H9 (cell line): ENCODE measurements at regions not wholly inside any gene's neighbourhood (a gene's known extent, or its start where the extent isn't known, plus 50 kb on each side); places are given as distances from the start of the nearest gene placed in this dataset.
"Not testable (repeated sequence)": the region's sequence is repeated elsewhere in the genome, so short reads cannot be mapped to it uniquely, and the experiment has no call there.

Experiments used
- DNase-seq: peaks from one replicate; pipeline ENCODE4 v3.0.0-alpha.2; 2017
- H2AFZ ChIP-seq: one replicate; pipeline ENCODE4 v1.6.1; 2013; ENCODE audit warnings: mild to moderate bottlenecking, low read length, control low read depth, moderate library complexity
- H2AK5ac ChIP-seq: 2 replicates; pipeline ENCODE4 v1.6.1; 2013; ENCODE audit warnings: low read length, control low read depth, mixed read lengths; ENCODE audit not compliant: insufficient read length
- H2BK120ac ChIP-seq: one replicate; pipeline ENCODE4 v1.6.1; 2013; ENCODE audit warnings: low read depth, mild to moderate bottlenecking, low read length, control low read depth, inconsistent platforms; ENCODE audit not compliant: poor library complexity, severe bottlenecking
- H2BK12ac ChIP-seq: 2 replicates; pipeline ENCODE4 v1.6.1; 2013; ENCODE audit warnings: low read length, control low read depth, mixed read lengths, low read depth; ENCODE audit not compliant: insufficient read length
- H2BK15ac ChIP-seq: 2 replicates; pipeline ENCODE4 v1.6.1; 2013; ENCODE audit warnings: low read depth, low read length, control low read depth
- H2BK20ac ChIP-seq: one replicate; pipeline ENCODE4 v1.6.1; 2013; ENCODE audit warnings: low read depth, mild to moderate bottlenecking, low read length, control low read depth, inconsistent platforms; ENCODE audit not compliant: poor library complexity, severe bottlenecking
- H2BK5ac ChIP-seq: 2 replicates; pipeline ENCODE4 v1.6.1; 2013; ENCODE audit warnings: low read length, control low read depth, mixed read lengths; ENCODE audit not compliant: insufficient read length
- H3K14ac ChIP-seq: 2 replicates; pipeline ENCODE4 v1.6.1; 2013; ENCODE audit warnings: low read length, control low read depth; ENCODE audit not compliant: insufficient read depth
- H3K18ac ChIP-seq: 2 replicates; pipeline ENCODE4 v1.6.1; 2013; ENCODE audit warnings: low read depth, mild to moderate bottlenecking, mixed read lengths, low read length, control low read depth; ENCODE audit not compliant: insufficient read length
- H3K23ac ChIP-seq: 2 replicates; pipeline ENCODE4 v1.6.1; 2013; ENCODE audit warnings: low read length, control low read depth, mixed read lengths, low read depth; ENCODE audit not compliant: insufficient read length
- H3K23me2 ChIP-seq: 2 replicates; pipeline ENCODE4 v1.6.1; 2013; ENCODE audit warnings: low read depth, mild to moderate bottlenecking, mixed read lengths, low read length, control low read depth; ENCODE audit not compliant: insufficient read length, poor library complexity, severe bottlenecking
- H3K27ac ChIP-seq: 2 replicates; pipeline ENCODE4 v1.5.1; 2013; ENCODE audit warnings: low read length, control low read depth, mixed read lengths, low read depth; ENCODE audit not compliant: insufficient read length
- H3K27me3 ChIP-seq: 2 replicates; pipeline ENCODE4 v1.6.1; 2013; ENCODE audit warnings: low read length, control low read depth, inconsistent platforms; ENCODE audit not compliant: insufficient read depth
- H3K4ac ChIP-seq: 2 replicates; pipeline ENCODE4 v1.6.1; 2013; ENCODE audit warnings: low read depth, mild to moderate bottlenecking, control low read depth, inconsistent platforms, low read length, moderate library complexity
- H3K4me1 ChIP-seq: 2 replicates; pipeline ENCODE4 v1.6.1; 2013; ENCODE audit warnings: low read length, control low read depth, inconsistent platforms; ENCODE audit not compliant: insufficient read depth
- H3K4me2 ChIP-seq: 2 replicates; pipeline ENCODE4 v1.6.1; 2013; ENCODE audit warnings: low read length, control low read depth, mixed read lengths; ENCODE audit not compliant: insufficient read length, insufficient read depth
- H3K56ac ChIP-seq: 2 replicates; pipeline ENCODE4 v1.6.1; 2013; ENCODE audit warnings: low read depth, mild to moderate bottlenecking, mixed read lengths, low read length, control low read depth; ENCODE audit not compliant: insufficient read length
- H3K79me1 ChIP-seq: 2 replicates; pipeline ENCODE4 v1.6.1; 2013; ENCODE audit warnings: low read depth, mild to moderate bottlenecking, moderate library complexity, low read length, control low read depth, inconsistent platforms; ENCODE audit not compliant: insufficient read depth, poor library complexity, severe bottlenecking
- H3K79me2 ChIP-seq: 2 replicates; pipeline ENCODE4 v1.6.1; 2013; ENCODE audit warnings: low read length, control low read depth, inconsistent platforms; ENCODE audit not compliant: insufficient read depth
- H3K9ac ChIP-seq: 2 replicates; pipeline ENCODE4 v1.6.1; 2013; ENCODE audit warnings: low read length, control low read depth, mixed read lengths; ENCODE audit not compliant: insufficient read length; ENCODE audit errors: extremely low read depth
- H3K9me3 ChIP-seq: one replicate; pipeline ENCODE4 v1.6.1; 2013; ENCODE audit warnings: low read depth, low read length, inconsistent platforms; ENCODE audit not compliant: control insufficient read depth
- H3T11ph ChIP-seq: one replicate; pipeline ENCODE4 v1.6.1; 2013; ENCODE audit warnings: mild to moderate bottlenecking, low read length, control low read depth, inconsistent platforms
- H4K20me1 ChIP-seq: one replicate; pipeline ENCODE4 v1.6.1; 2013; ENCODE audit not compliant: control insufficient read depth, insufficient read length, insufficient read depth
- H4K5ac ChIP-seq: 2 replicates; pipeline ENCODE4 v1.6.1; 2013; ENCODE audit warnings: low read depth, mild to moderate bottlenecking, mixed read lengths, low read length, control low read depth; ENCODE audit not compliant: insufficient read length
- H4K8ac ChIP-seq: replicated peaks from 2 replicates; pipeline ENCODE4 v1.6.1; 2013; ENCODE audit warnings: low read length, control low read depth, mixed read lengths, low read depth; ENCODE audit not compliant: insufficient read length
- H4K91ac ChIP-seq: 2 replicates; pipeline ENCODE4 v1.6.1; 2013; ENCODE audit warnings: low read depth, mild to moderate bottlenecking, moderate library complexity, mixed read lengths, low read length, control low read depth; ENCODE audit not compliant: insufficient read length
- H3K27ac Mint-ChIP-seq, 3 experiments: 2 replicates in 2 of 3; 3 replicates in 1 of 3; pipeline ENCODE4 v1.8.0; 2020 to 2021; ENCODE audit warnings: mixed read lengths in 3 of 3, mild to moderate bottlenecking in 1 of 3, moderate library complexity in 1 of 3
- H3K27me3 Mint-ChIP-seq: 2 replicates; pipeline ENCODE4 v1.8.0; 2021; ENCODE audit warnings: low read depth, mild to moderate bottlenecking, moderate library complexity, mixed read lengths
- H3K36me3 Mint-ChIP-seq, 3 experiments: 2 replicates in 2 of 3; 3 replicates in 1 of 3; pipeline ENCODE4 v1.8.0; 2020 to 2021; ENCODE audit warnings: low read depth in 3 of 3, mixed read lengths in 3 of 3; ENCODE audit not compliant: insufficient read depth in 1 of 3
- H3K4me1 Mint-ChIP-seq, 2 experiments: 2 replicates each; pipeline ENCODE4 v1.8.0; 2020; ENCODE audit warnings: mixed read lengths in 2 of 2
- H3K4me3 Mint-ChIP-seq, 2 experiments: 2 replicates in 1 of 2; 3 replicates in 1 of 2; pipeline ENCODE4 v1.8.0; 2020 to 2021; ENCODE audit warnings: mild to moderate bottlenecking in 2 of 2, mixed read lengths in 2 of 2, moderate library complexity in 1 of 2
- H3K9me3 Mint-ChIP-seq, 2 experiments: 2 replicates in 1 of 2; 3 replicates in 1 of 2; pipeline ENCODE4 v1.8.0; 2020; ENCODE audit warnings: mild to moderate bottlenecking in 2 of 2, mixed read lengths in 2 of 2, moderate library complexity in 1 of 2
- WGBS: extraction: QIAGEN DNeasy Blood & Tissue Kit; methylation state at CpG from one replicate; pipeline ENCODE4 v1.1.7; 2013; ENCODE audit warnings: missing lambda C conversion rate, low lambda C conversion rate, mixed read lengths; ENCODE audit not compliant: insufficient read length; ENCODE audit errors: extremely low coverage; 5-methylcytosine and 5-hydroxymethylcytosine counted together
- TF ChIP-seq, protein P1 (sequence below): fragments of 200-600 bp; sonication (generic); conservative IDR thresholded peaks from 3 replicates; pipeline ENCODE4 v1.8.0; 2021; ENCODE audit warnings: antibody characterized with exemption, mild to moderate bottlenecking

DNA sequence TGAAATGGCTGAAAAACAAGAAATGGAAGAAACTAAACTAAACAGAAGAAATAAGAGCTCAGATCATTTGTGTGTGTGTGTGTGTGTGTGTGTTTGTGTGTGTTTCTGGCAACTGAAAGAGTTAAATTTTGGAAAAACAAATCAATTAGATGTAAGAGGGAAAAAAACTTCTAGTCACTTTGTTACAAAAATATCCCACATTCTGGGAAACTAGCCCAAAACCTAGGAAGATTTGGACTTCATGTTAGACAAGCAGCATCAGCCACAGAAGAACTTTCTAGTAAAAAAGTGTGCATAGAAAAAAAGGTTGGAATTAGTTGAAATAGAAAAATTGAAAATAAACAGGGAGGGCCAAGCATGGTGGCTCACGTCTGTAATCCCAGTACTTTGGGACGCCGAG, 111.6 kb upstream of the PRKG2 start:
- Mint-ChIP-seq H3K27ac (no peak overlapping the region), H3K27me3 (peaks cover 2% of the 10 kb centered on the region), H3K4me1 (no peaks in the 10 kb centered on the region), H3K9me3 (peaks cover 2 to 7% of the 10 kb centered on the region in 2 experiments; a peak in 2 of 5 replicates), H3K36me3 (no peaks in the 10 kb centered on the region; a peak in 1 of 7 replicates), H3K4me3 (no peak overlapping the region)
- Histone ChIP-seq H4K91ac (no peak overlapping the region), H3K23me2 (no peaks in the 10 kb centered on the region), H3K9me3 (no peaks in the 10 kb centered on the region), H2BK15ac (no peak overlapping the region), H3K27ac (no peak overlapping the region), H2AK5ac (no peak overlapping the region), H3K4ac (no peak overlapping the region), H3K79me2 (no peaks in the 10 kb centered on the region), H3T11ph (no peak overlapping the region), H3K79me1 (no peaks in the 10 kb centered on the region), H3K9ac (no peak overlapping the region), H3K4me1 (no peaks in the 10 kb centered on the region), H3K56ac (no peak overlapping the region), H4K8ac (no peak overlapping the region), H2BK5ac (no peak overlapping the region), H3K4me2 (no peak overlapping the region), H2BK120ac (no peak overlapping the region), H3K27me3 (no peaks in the 10 kb centered on the region), H2BK20ac (no peak overlapping the region), H3K23ac (no peak overlapping the region), H3K14ac (no peak overlapping the region), H4K5ac (no peak overlapping the region), H2BK12ac (no peak overlapping the region), H2AFZ (no peak overlapping the region), H4K20me1 (no peaks in the 10 kb centered on the region), H3K18ac (no peak overlapping the region)
- no CpG with 5 or more reads among the region's 3 CpGs for WGBS
- no peak for DNase-seq
- TF ChIP-seq, protein P1, sequence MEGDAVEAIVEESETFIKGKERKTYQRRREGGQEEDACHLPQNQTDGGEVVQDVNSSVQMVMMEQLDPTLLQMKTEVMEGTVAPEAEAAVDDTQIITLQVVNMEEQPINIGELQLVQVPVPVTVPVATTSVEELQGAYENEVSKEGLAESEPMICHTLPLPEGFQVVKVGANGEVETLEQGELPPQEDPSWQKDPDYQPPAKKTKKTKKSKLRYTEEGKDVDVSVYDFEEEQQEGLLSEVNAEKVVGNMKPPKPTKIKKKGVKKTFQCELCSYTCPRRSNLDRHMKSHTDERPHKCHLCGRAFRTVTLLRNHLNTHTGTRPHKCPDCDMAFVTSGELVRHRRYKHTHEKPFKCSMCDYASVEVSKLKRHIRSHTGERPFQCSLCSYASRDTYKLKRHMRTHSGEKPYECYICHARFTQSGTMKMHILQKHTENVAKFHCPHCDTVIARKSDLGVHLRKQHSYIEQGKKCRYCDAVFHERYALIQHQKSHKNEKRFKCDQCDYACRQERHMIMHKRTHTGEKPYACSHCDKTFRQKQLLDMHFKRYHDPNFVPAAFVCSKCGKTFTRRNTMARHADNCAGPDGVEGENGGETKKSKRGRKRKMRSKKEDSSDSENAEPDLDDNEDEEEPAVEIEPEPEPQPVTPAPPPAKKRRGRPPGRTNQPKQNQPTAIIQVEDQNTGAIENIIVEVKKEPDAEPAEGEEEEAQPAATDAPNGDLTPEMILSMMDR: no peak

DNA sequence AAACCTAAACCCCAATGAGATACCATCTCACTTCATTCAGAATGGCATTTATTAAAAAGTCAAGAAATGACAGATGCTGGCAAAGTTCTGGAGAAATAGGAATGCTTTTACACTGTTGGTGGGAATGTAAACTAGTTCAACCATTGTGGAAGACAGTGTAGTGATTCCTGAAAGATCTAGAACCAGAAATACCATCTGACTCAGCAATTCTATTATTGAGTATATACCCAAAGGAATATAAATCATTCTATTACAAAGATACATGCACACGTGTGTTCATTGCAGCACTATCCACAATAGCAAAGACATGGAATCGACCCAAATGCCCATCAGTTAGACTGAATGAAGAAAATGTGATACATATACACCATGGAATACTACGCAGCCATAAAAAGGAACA, 109.6 kb upstream of the PRKG2 start:
- DNase-seq, H3K23me2 ChIP-seq, H3K27me3 ChIP-seq, H3K4me1 Mint-ChIP-seq, H3K4me3 Mint-ChIP-seq, H3K56ac ChIP-seq, H3K9me3 Mint-ChIP-seq, H3T11ph ChIP-seq, H2AFZ ChIP-seq, H3K27me3 Mint-ChIP-seq, H3K9me3 ChIP-seq, H3K9ac ChIP-seq, H4K5ac ChIP-seq, H3K18ac ChIP-seq, H3K79me1 ChIP-seq, H3K4me2 ChIP-seq, H3K79me2 ChIP-seq, H2BK12ac ChIP-seq, H3K23ac ChIP-seq, H2BK120ac ChIP-seq, H3K4ac ChIP-seq, H3K27ac ChIP-seq, H2AK5ac ChIP-seq, H4K91ac ChIP-seq, H2BK15ac ChIP-seq, H2BK20ac ChIP-seq, H3K4me1 ChIP-seq, H3K27ac Mint-ChIP-seq, H3K14ac ChIP-seq, H4K20me1 ChIP-seq, H2BK5ac ChIP-seq, H3K36me3 Mint-ChIP-seq, H4K8ac ChIP-seq: not testable (repeated sequence)
- WGBS: no CpG with 5 or more reads among the region's 3 CpGs
